ENCODE measurements at regions not wholly inside any gene's neighbourhood (a gene's known extent, or its start where the extent isn't known, plus 50 kb on each side); places are given as distances from the start of the nearest gene placed in this dataset.

DNA sequence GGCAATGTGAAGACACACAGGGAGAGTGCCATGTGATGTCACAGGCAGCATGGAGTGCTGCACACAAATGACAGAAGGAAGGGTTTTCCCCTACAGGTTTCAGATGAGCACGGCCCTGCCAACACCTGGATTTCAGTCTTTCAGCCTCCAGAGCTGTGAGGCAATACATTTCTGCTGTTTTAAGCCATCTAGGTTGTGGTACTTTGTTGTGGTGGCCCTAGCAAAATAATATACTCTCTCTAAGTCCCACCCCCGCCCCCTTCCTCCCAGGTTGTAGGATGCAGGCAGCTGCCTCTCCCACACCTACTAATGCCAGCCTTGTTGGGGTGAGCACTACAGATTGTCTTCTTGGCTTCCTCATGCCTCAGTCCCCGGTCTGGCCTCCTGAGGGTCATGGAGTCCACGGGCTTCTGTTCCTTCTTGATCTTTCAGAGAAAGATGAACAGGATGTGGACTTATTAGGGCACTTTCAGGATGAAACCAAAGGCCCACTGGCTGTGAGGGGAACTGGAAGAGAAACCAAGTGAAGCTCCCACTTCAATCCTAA, 180.0 kb downstream of the CD47 start:
- TF ChIP-seq, protein P1, sequence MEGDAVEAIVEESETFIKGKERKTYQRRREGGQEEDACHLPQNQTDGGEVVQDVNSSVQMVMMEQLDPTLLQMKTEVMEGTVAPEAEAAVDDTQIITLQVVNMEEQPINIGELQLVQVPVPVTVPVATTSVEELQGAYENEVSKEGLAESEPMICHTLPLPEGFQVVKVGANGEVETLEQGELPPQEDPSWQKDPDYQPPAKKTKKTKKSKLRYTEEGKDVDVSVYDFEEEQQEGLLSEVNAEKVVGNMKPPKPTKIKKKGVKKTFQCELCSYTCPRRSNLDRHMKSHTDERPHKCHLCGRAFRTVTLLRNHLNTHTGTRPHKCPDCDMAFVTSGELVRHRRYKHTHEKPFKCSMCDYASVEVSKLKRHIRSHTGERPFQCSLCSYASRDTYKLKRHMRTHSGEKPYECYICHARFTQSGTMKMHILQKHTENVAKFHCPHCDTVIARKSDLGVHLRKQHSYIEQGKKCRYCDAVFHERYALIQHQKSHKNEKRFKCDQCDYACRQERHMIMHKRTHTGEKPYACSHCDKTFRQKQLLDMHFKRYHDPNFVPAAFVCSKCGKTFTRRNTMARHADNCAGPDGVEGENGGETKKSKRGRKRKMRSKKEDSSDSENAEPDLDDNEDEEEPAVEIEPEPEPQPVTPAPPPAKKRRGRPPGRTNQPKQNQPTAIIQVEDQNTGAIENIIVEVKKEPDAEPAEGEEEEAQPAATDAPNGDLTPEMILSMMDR (IDR thresholded peaks at IDR 0.05; ENCODE audit: extremely low read depth in 1 of 2, insufficient read depth in 1 of 2, low read depth in 1 of 2, low read length in 2 of 2), result no peak
- TF ChIP-seq POLR2AphosphoS5 (IDR thresholded peaks at IDR 0.05; ENCODE audit: insufficient read depth, low read depth, low read length) (no peak), EZH2 (IDR thresholded peaks at IDR 0.05; ENCODE audit: borderline replicate concordance, low read depth, low read length, severe bottlenecking) (no peak), POLR2A (IDR thresholded peaks at IDR 0.05; ENCODE audit: low read depth, low read length) (no peak)
- TF ChIP-seq, protein P2, sequence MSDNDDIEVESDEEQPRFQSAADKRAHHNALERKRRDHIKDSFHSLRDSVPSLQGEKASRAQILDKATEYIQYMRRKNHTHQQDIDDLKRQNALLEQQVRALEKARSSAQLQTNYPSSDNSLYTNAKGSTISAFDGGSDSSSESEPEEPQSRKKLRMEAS (IDR thresholded peaks at IDR 0.05; ENCODE audit: insufficient read depth, insufficient read length), result no peak
